C1 segment of cervical spinal cord (tissue), 14 donors: ENCODE measurements at regions not wholly inside any gene's neighbourhood (a gene's known extent, or its start where the extent isn't known, plus 50 kb on each side); places are given as distances from the start of the nearest gene placed in this dataset.
"Not testable (repeated sequence)": the region's sequence is repeated elsewhere in the genome, so short reads cannot be mapped to it uniquely, and the experiment has no call there.

ENCODE experiments used
- DNase-seq, 14 donors: peaks; one replicate each; lab custom pipeline; 2025; lab: John Stamatoyannopoulos, UW

- no peak for DNase-seq
Measured at GRCh38 chr4:33980361-33980760, 2264.0 kb downstream of the ARAP2 start.

GRCh38 chr4:33989820-33990443 is 2254.4 kb downstream of the ARAP2 start:
- DNase-seq: no peak

GRCh38 chr4:33996075-33996718 is 2248.1 kb downstream of the ARAP2 start:
- no peak for DNase-seq

GRCh38 chr4:33998291-33998690 is 2246.0 kb downstream of the ARAP2 start:
- no peak for DNase-seq

- no peak for DNase-seq
Measured at GRCh38 chr4:34000356-34000755, 2244.0 kb downstream of the ARAP2 start.

DNA sequence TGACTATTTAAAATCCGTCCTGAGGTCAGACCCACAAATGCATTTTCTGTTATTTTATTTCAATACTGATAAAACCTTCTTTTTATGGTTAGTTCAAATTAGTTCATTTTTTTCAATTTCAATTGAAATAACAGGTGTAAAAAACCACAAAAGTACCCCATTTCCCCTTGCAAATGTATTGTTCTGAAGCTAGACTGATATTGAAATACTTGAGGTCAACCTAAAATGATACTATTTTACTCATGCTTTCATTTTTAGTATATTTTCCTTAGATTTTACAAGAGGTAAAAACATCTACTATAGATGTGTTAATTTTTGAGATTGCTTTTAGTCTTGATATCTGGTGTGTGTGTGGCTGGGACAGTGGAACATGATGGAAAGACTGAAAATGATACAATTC is 2237.8 kb downstream of the ARAP2 start:
- not testable (repeated sequence) for DNase-seq

- no peak for DNase-seq
Measured at GRCh38 chr4:34009951-34010350, 2234.4 kb downstream of the ARAP2 start.

DNA sequence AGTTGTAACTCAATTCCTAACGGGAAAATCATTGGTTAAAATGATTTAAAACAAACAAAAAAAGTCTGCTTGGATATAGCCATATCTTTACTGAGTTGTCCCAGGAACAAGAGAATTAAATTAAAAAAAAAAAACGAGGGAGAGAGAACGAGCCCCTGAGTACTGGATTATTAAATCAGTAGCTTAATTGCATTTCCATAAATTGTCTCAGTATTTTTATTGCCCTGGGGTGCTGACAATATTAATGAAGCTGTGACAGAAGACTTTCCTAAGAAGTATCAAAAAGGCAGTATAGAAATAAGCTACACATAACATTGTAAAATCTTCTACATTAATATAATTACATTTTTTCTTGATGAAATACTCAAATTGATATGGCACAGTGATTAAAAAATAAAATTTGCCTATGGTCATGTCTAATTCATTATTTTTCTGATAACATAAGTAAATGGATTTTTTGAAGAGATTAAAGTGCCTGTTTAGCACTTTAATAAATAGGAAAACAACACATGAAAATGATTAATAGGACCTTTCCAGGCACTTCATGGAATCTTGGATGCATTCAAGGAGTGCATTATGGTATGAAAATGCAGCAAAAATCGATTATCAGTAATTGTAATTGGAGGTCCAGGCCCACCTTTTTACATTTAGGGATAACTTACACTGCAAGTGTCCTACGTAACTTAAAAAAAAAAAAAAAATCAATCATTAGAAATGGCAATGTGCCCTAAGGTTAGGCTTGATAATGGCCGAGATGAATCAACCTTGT is 2233.4 kb downstream of the ARAP2 start:
- no peak for DNase-seq

GRCh38 chr4:34035225-34035624 is 2209.1 kb downstream of the ARAP2 start:
- no peak for DNase-seq

- DNase-seq: no peak
Measured at GRCh38 chr4:34037280-34037679, 2207.0 kb downstream of the ARAP2 start.

- DNase-seq: no peak
Measured at GRCh38 chr4:34039766-34040165, 2204.5 kb downstream of the ARAP2 start.

GRCh38 chr4:34043131-34043530 is 2201.2 kb downstream of the ARAP2 start:
- no peak for DNase-seq

DNA sequence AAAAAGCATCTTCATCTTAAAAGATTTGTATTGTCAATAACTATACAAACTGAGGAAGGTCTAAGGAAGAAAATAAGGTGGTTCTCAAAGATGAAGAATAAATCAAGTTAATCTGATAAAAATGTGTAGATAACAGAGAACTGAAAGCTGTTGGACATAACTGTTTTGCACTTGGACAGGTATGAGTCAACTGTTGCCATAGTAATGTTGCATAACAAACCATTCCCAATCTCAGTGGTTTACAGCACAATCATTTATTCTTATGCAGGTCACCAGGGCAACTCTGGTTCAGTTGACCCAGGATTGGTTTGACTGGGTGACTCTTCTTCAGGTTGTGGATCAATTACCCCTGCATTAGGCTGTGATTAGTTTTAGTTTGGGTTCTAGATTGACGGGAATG is 2197.7 kb downstream of the ARAP2 start:
- DNase-seq: no peak

- DNase-seq: no peak
Measured at GRCh38 chr4:34047363-34047762, 2197.0 kb downstream of the ARAP2 start.

GRCh38 chr4:34066126-34066525 is 2178.2 kb downstream of the ARAP2 start:
- peak in 7 of 14 donors; percentile 1 to 11 (median 2) for DNase-seq

- no peak for DNase-seq
Measured at GRCh38 chr4:34091451-34091850, 2152.9 kb downstream of the ARAP2 start.

DNA sequence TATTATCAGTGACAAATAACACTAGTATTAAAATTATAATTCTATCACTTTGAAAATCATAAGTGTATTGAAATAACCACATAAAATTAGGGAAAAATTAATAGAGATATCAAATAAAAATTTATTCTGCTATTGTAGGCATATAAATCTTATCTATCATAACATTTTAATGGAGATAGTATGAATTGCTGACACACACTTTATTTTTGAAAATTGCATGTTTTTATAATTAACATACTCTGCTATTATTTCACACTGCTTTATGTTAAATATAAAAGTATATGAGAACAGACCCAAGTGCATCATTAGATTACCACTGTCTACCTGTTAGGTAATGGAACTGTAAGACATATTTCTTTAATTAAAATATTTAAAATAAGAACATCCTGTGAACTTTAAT is 2150.2 kb downstream of the ARAP2 start:
- no peak for DNase-seq

- DNase-seq: no peak
Measured at GRCh38 chr4:34105311-34105710, 2139.0 kb downstream of the ARAP2 start.

GRCh38 chr4:34108391-34108790 is 2135.9 kb downstream of the ARAP2 start:
- no peak for DNase-seq

DNA sequence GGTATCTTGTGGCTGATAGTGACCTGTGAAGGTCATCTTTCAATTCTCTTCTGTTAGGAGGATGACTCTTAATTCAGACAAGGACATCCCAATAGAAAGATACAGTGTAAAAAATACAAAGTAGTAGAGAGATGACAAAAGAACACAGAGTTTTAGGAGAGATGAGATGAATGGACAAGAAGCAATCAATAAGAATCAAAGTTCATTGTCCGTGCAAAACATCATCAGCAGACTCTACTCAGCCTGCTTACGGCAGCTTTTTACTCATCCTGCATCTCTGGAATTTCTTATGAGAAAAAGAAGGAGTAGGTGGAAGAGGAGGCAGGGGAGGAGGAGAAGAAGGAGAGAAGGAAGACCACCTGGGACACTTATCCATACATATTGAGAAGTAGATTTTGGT is 2131.7 kb downstream of the ARAP2 start:
- no peak for DNase-seq

GRCh38 chr4:34138385-34138784 is 2105.9 kb downstream of the ARAP2 start:
- DNase-seq: no peak

DNA sequence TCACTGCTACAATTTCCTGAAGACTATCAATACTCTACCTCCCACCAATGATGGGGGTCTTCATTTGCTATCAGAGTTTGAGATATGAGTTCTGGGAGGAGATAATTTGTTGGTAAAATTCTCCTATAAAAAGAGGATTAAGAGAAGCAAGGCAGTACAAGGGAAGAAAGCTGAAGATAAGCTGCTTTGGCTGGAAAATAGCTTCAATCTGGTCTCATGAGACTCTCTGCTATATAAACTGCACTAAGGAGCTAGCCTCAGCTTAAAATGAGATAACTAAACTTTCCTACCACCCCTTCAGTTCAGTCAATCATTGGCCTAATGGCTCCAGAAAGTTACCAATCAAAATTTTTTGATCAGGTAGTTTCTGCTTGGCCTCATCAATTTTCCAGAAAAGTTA is 2105.0 kb downstream of the ARAP2 start:
- no peak for DNase-seq
